Choroid plexus epithelial cell (primary cell): ENCODE measurements at regions not wholly inside any gene's neighbourhood (a gene's known extent, or its start where the extent isn't known, plus 50 kb on each side); places are given as distances from the start of the nearest gene placed in this dataset.

ENCODE experiments used
- DNase-seq: peaks from one replicate; pipeline ENCODE4 v3.0.0-alpha.2; 2010; ENCODE audit warnings: low read depth
- H3K4me3 ChIP-seq: 2 replicates; pipeline ENCODE4 v1.5.1; 2011; ENCODE audit warnings: low read depth, mild to moderate bottlenecking, control low read depth, low read length, moderate library complexity
- TF ChIP-seq, protein P1 (sequence below): conservative IDR thresholded peaks from 2 replicates; pipeline ENCODE4 v1.5.1; 2011; ENCODE audit warnings: low read depth, mild to moderate bottlenecking, control low read depth, inconsistent platforms, low read length, moderate library complexity

DNA sequence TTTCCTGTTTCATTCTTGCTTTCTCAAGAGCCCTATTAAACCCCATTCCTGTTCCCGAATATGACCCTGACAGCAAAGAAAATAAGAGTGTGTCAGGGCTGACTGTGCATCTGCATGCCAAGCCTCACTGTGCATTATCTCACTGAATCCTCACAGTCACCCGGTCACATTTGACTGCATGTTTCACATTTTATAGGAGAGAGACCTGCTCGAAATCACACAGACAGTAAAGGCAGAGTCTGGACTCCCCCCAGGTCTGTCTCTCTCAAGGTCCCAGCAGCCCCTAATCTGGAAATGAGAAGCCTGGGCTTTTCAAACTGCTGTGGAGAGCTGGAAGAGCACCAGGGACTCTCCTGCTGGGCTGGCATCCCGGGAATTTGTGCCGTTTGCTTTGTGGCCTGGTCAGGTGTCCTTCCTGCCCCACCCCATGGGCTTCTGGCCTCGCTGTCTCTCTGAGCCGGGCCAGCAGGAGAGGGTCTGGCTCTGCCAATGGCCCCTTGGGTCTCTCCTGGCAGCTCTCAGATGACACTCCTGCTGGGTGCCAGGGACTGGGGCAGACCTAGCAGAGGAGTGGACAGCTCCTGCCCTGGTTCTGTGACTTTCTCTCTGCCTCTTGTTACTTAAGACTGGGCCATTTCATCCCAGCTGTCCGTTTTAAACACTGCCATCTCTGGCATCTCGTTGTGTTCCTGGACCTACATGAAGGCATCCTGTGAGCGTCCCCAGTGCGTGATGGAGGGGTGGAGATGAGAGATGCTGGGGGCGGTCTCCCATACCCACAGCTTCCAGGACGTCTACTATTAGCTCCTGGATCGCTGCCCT, 173.6 kb downstream of the ARHGAP12 start:
- TF ChIP-seq, protein P1, sequence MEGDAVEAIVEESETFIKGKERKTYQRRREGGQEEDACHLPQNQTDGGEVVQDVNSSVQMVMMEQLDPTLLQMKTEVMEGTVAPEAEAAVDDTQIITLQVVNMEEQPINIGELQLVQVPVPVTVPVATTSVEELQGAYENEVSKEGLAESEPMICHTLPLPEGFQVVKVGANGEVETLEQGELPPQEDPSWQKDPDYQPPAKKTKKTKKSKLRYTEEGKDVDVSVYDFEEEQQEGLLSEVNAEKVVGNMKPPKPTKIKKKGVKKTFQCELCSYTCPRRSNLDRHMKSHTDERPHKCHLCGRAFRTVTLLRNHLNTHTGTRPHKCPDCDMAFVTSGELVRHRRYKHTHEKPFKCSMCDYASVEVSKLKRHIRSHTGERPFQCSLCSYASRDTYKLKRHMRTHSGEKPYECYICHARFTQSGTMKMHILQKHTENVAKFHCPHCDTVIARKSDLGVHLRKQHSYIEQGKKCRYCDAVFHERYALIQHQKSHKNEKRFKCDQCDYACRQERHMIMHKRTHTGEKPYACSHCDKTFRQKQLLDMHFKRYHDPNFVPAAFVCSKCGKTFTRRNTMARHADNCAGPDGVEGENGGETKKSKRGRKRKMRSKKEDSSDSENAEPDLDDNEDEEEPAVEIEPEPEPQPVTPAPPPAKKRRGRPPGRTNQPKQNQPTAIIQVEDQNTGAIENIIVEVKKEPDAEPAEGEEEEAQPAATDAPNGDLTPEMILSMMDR, result no peak
- DNase-seq, result peak; percentile 57
- no peak overlapping the region for H3K4me3 ChIP-seq

DNA sequence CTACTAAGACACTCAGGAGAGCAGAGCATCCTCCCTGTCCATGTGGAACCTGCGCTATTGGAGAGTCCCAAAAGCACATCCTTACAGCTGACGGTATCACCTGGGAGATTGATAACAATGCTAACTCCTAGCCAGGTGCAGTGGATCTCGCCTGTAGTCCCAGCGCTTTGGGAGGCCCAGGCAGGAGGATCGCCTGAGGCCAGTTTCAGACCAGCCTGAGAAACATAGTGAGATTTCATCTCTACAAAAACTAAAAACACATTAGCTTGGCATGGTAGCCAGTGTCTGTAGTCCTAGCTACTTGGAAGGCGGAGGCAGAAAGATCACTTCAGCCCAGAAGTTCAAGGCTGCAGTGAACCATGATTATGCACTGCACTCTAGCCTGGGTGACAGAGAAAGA, 174.9 kb downstream of the ARHGAP12 start:
- DNase-seq, result no peak
- H3K4me3 ChIP-seq, result no peak overlapping the region
- TF ChIP-seq, protein P1, result no peak

DNA sequence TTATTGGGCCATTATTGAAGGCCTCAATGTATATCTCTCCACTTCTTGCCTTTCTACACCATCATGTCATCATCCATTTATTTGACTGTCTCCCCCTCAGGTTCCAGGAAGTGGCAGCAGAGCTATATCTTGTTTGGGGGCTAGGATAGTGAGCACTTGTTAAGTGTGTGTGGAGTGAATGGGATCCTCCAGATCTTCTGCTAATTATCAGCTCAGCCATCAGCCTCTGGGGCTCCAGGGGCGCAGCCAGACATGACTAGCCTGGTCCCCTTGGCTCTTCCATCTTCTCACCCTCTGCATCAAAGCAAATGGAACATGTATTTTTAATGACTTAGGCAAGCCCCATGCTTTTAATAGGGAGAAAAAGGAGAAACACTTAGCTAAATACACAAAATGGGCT, 176.5 kb downstream of the ARHGAP12 start:
- H3K4me3 ChIP-seq, result no peak overlapping the region
- no peak for DNase-seq
- TF ChIP-seq, protein P1, result no peak

DNA sequence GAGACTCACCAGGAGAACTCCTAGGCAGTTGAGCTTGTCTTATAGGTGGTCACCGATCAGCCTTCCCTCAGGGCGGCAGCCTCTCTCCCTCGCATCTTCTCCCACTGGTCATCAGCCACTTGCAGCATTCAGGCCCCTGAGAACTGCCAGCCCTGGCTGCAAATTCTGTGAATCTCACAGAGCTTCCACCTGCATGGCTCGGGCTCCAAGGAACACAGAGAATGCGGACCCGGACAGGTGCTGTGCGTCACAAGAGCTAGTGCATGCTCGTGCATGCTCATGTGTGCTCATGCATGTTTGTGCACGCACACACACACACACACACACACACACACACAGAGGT, 176.9 kb downstream of the ARHGAP12 start:
- H3K4me3 ChIP-seq, result no peak overlapping the region
- TF ChIP-seq, protein P1, result no peak
- DNase-seq, result no peak

DNA sequence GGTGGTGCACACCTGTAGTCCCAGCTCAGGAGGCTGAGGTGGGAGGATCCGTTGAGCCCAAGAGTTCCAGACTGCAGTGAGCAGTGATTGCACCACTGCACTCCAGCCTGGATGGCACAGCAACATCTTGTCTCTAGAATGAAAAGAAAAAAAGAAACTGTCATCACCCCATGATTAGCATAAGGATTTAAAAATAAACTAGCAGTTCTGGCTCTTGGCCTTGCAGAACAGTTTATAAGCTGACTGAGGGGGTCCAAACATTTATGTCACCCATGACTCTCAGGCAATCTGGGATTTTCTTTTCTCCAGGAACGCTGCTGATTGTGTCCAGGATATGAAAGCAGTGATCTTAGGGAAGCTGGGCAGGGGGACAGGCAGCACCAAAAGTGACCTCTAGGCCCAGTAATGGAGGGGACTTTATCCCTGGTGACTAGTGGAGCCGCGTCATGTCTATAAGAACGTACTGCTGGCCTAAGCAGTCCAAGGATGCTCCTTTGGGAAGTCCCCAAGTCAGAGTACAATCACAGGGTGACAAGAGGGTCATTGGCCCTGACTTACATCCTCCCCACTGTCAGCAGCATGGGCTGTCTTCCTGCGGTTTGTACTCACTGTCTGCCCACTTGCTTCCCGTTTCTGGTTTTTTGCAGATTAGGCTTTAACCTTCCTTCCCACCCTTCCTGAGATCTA, 177.4 kb downstream of the ARHGAP12 start:
- TF ChIP-seq, protein P1, result no peak
- DNase-seq, result no peak
- H3K4me3 ChIP-seq, result no peak overlapping the region

DNA sequence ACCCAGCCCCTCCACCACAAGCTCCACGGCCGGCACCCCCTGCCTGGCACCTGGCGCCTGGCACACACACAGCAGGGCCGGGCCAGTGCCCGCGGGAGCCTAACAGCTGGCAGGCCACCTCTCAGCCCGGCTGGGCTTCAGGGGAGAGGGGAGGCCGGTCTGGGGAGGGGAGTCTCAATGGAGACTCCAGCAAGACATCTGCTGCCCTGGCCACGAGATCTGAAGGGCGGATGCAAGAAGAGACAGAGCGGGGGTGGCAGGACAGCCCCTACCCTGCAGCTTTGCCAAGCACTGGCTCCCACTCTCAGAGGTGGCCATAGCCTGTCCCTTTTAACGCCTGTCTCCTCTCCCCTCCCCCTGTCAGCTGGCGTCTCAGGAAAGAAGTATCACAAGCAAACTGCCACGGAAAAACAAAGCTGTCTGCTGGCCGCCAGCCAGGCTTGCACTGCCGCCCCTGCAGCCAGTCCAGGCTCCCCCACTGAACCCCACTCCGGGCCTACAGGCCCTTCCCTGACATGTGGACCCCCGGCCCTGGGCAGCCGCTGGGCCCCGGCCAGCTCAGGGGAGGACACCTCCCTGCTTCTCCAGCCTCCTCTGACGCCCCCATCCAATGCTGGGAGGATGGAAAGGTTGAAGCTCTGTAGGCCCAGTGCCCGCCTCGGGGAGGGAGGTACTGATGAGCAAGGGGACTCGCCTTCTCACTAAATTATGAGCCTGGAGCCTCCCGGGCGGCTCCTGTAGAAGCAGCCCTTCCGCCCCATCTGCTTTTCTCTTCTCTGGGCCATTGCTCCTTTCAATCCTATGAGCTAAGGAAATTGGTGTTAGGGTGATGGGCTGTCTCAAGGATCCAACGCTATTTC, 178.4 kb downstream of the ARHGAP12 start:
- TF ChIP-seq, protein P1, result no peak
- DNase-seq, result no peak
- H3K4me3 ChIP-seq, result peak overlapping the region; percentile 14
